ENCODE measurements at regions not wholly inside any gene's neighbourhood (a gene's known extent, or its start where the extent isn't known, plus 50 kb on each side); places are given as distances from the start of the nearest gene placed in this dataset.

GRCh38 chr12:94032368-94032767 lies 116.0 kb upstream of the PLXNC1 start:
- TF ChIP-seq CTCF (IDR thresholded peaks at IDR 0.05) (no peak), POLR2A (IDR thresholded peaks at IDR 0.05) (no peak), POLR2AphosphoS5 (IDR thresholded peaks at IDR 0.05) (no peak)

Measured in sigmoid colon (tissue), 4 donors.